RWPE1 (cell line): ENCODE measurements at regions not wholly inside any gene's neighbourhood (a gene's known extent, or its start where the extent isn't known, plus 50 kb on each side); places are given as distances from the start of the nearest gene placed in this dataset.

Source experiments
- CTCF ChIA-PET: fragments of 350-600 bp; sonication (Branson Sonifier 250); formaldehyde crosslinking; extraction: SDS; loops from one replicate; lab custom pipeline; 2021; lab: Yijun Ruan, JAX
- POLR2A ChIA-PET: fragments of 400-600 bp; formaldehyde crosslinking; extraction: SDS; loops from one replicate; lab custom pipeline; 2020; ENCODE audit warnings: antibody characterized with exemption; ENCODE audit not compliant: low non-redundant PET; lab: Yijun Ruan, JAX
- DNase-seq: peaks from one replicate; pipeline ENCODE4 v3.0.0; 2012; ENCODE audit warnings: low spot score
- H3K27ac ChIP-seq: fragments of 450-650 bp; 2 replicates; pipeline ENCODE4 v1.5.1; 2017
- CTCF ChIP-seq: fragments of 450-650 bp; conservative IDR thresholded peaks from 2 replicates; pipeline ENCODE4 v1.5.1; 2017; ENCODE audit warnings: low read depth, mild to moderate bottlenecking

- ChIA-PET POLR2A (no interaction called here), CTCF (no interaction called here)
- no peak for TF ChIP-seq CTCF
- H3K27ac ChIP-seq = no peak overlapping the region
- DNase-seq = no peak
These were observed 574.1 kb downstream of the LMO4 start for GRCh38 chr1:87902830-87903229.

- no peak for TF ChIP-seq CTCF
- H3K27ac ChIP-seq = no peak overlapping the region
- DNase-seq = no peak
- POLR2A ChIA-PET = no interaction called here
- CTCF ChIA-PET = no interaction called here
These were observed 574.6 kb downstream of the LMO4 start for GRCh38 chr1:87903242-87903641.

GRCh38 chr1:87904651-87905050, 576.0 kb downstream of the LMO4 start:
- ChIA-PET POLR2A (no interaction called here), CTCF (no interaction called here)
- TF ChIP-seq CTCF = no peak
- H3K27ac ChIP-seq = no peak overlapping the region
- DNase-seq = no peak

- POLR2A ChIA-PET = interaction anchor here (0.6 kb wide), 1 partner anchor 778 kb away, joined by 3 read pairs; no protein-coding TSS in a partner anchor
- CTCF ChIA-PET = no interaction called here
- TF ChIP-seq CTCF = no peak
- DNase-seq = no peak
- H3K27ac ChIP-seq = no peak overlapping the region
These were observed 577.0 kb downstream of the LMO4 start for GRCh38 chr1:87905651-87906050.

GRCh38 chr1:87906078-87906477, 577.4 kb downstream of the LMO4 start:
- H3K27ac ChIP-seq = no peak overlapping the region
- DNase-seq = no peak
- ChIA-PET CTCF (no interaction called here), POLR2A (interaction anchor here (0.6 kb wide), 1 partner anchor 779 kb away, joined by 3 read pairs; no protein-coding TSS in a partner anchor)
- TF ChIP-seq CTCF = no peak

- ChIA-PET POLR2A (no interaction called here), CTCF (interaction anchor here (0.7 kb wide), 1 partner anchor 18 kb away, joined by 3 read pairs; no protein-coding TSS in a partner anchor)
- no peak for TF ChIP-seq CTCF
- DNase-seq = no peak
- no peak overlapping the region for H3K27ac ChIP-seq
These were observed 584.7 kb downstream of the LMO4 start for GRCh38 chr1:87913361-87913760.

- H3K27ac ChIP-seq = no peak overlapping the region
- DNase-seq = no peak
- ChIA-PET POLR2A (no interaction called here), CTCF (interaction anchor here (0.5 to 0.7 kb wide), 2 partner anchors 54 to 388 kb away, joined by 3 to 4 read pairs; no protein-coding TSS in a partner anchor)
- TF ChIP-seq CTCF = no peak
These were observed 585.7 kb downstream of the LMO4 start for GRCh38 chr1:87914396-87914795.
